GM13976 (cell line): ENCODE measurements at regions not wholly inside any gene's neighbourhood (a gene's known extent, or its start where the extent isn't known, plus 50 kb on each side); places are given as distances from the start of the nearest gene placed in this dataset.

ENCODE experiments used
- DNase-seq: peaks from one replicate; pipeline ENCODE4 v3.0.0; 2012; ENCODE audit warnings: low spot score
- CTCF ChIP-seq: IDR thresholded peaks from 2 replicates; pipeline ENCODE4 v1.5.1; 2012; ENCODE audit warnings: borderline replicate concordance, mild to moderate bottlenecking; ENCODE audit not compliant: insufficient read depth; ENCODE audit errors: extremely low read depth, missing control alignments, control extremely low read depth
- in situ Hi-C: fragments of 300-500 bp; cut with MboI; formaldehyde crosslinking; loops from one replicate; pipeline ENCODE4 v1.12.0; 2022; ENCODE audit warnings: low sequenced_read_pairs, mixed read lengths, inconsistent platforms; ENCODE audit not compliant: unreplicated experiment

GRCh38 chr7:138398857-138399256 is 61.2 kb upstream of the TRIM24 start:
- in situ Hi-C loops = no loop called here
- DNase-seq = no peak
- no peak for TF ChIP-seq CTCF

GRCh38 chr7:138400400-138400886 is 59.6 kb upstream of the TRIM24 start:
- no peak for TF ChIP-seq CTCF
- in situ Hi-C loops = no loop called here
- DNase-seq = no peak

- no peak for DNase-seq
- in situ Hi-C loops = no loop called here
- no peak for TF ChIP-seq CTCF
These were observed 57.3 kb upstream of the TRIM24 start for GRCh38 chr7:138402749-138403148.

- TF ChIP-seq CTCF = no peak
- no peak for DNase-seq
- in situ Hi-C loops = no loop called here
These were observed 54.6 kb upstream of the TRIM24 start for GRCh38 chr7:138405496-138405895.

GRCh38 chr7:138407792-138408191 is 52.3 kb upstream of the TRIM24 start:
- DNase-seq = no peak
- in situ Hi-C loops = no loop called here
- no peak for TF ChIP-seq CTCF
